ENCODE measurements at regions not wholly inside any gene's neighbourhood (a gene's known extent, or its start where the extent isn't known, plus 50 kb on each side); places are given as distances from the start of the nearest gene placed in this dataset.

GRCh38 chrX:43255596-43255995 lies 400.5 kb upstream of the MAOA start:
- DNase-seq, result no peak
- Mint-ChIP-seq H3K27ac (ENCODE audit: unreplicated experiment) (no peak overlapping the region), H3K9me3 (ENCODE audit: unreplicated experiment) (no peaks in the 10 kb centered on the region), H3K27me3 (ENCODE audit: insufficient read depth, unreplicated experiment) (no peaks in the 10 kb centered on the region), H3K36me3 (ENCODE audit: insufficient read depth, unreplicated experiment) (no peaks in the 10 kb centered on the region), H3K4me1 (ENCODE audit: low read depth, unreplicated experiment) (no peaks in the 10 kb centered on the region), H3K4me3 (ENCODE audit: unreplicated experiment) (no peak overlapping the region)
- TF ChIP-seq CTCF (IDR thresholded peaks at IDR 0.05; ENCODE audit: insufficient read depth in 1 of 2, low read depth in 1 of 2, low read length in 1 of 2, severe bottlenecking in 1 of 2, unreplicated experiment in 1 of 2), result no peak
- Histone ChIP-seq H3K27me3 (replicated peaks; ENCODE audit: control insufficient read depth, insufficient read depth, low read length) (no peaks in the 10 kb centered on the region), H3K4me1 (no peaks in the 10 kb centered on the region), H3K36me3 (ENCODE audit: control insufficient read depth, insufficient read depth, low read length) (no peaks in the 10 kb centered on the region), H3K9me3 (no peaks in the 10 kb centered on the region), H3K4me3 (ENCODE audit: low read depth, low read length) (no peak overlapping the region)
- POLR2A ChIA-PET, result no interaction called here
- CTCF ChIA-PET, result no interaction called here
- intact Hi-C loops (cut with micrococcal nuclease; ENCODE audit: unreplicated experiment), result no loop called here
- BruUV-seq (replicated peaks), result no TSS peak

- CTCF ChIA-PET, result no interaction called here
- no peak for TF ChIP-seq CTCF (IDR thresholded peaks at IDR 0.05; ENCODE audit: insufficient read depth in 1 of 2, low read depth in 1 of 2, low read length in 1 of 2, severe bottlenecking in 1 of 2, unreplicated experiment in 1 of 2)
These were observed 389.6 kb upstream of the MAOA start for GRCh38 chrX:43266487-43266886.

GRCh38 chrX:43267652-43268051 lies 388.4 kb upstream of the MAOA start:
- POLR2A ChIA-PET, result no interaction called here
- no peak for TF ChIP-seq CTCF (IDR thresholded peaks at IDR 0.05; ENCODE audit: insufficient read depth in 1 of 2, low read depth in 1 of 2, low read length in 1 of 2, severe bottlenecking in 1 of 2, unreplicated experiment in 1 of 2)
- Mint-ChIP-seq H3K36me3 (ENCODE audit: insufficient read depth, unreplicated experiment) (no peaks in the 10 kb centered on the region), H3K4me3 (ENCODE audit: unreplicated experiment) (no peak overlapping the region), H3K4me1 (ENCODE audit: low read depth, unreplicated experiment) (no peaks in the 10 kb centered on the region), H3K9me3 (ENCODE audit: unreplicated experiment) (no peaks in the 10 kb centered on the region), H3K27ac (ENCODE audit: unreplicated experiment) (no peak overlapping the region), H3K27me3 (ENCODE audit: insufficient read depth, unreplicated experiment) (no peaks in the 10 kb centered on the region)
- H3K27me3 ChIP-seq (replicated peaks; ENCODE audit: control insufficient read depth, insufficient read depth, low read length), result no peaks in the 10 kb centered on the region
- H3K4me3 ChIP-seq (ENCODE audit: low read depth, low read length), result no peak overlapping the region
- no peak for DNase-seq
- CTCF ChIA-PET, result no interaction called here
- H3K4me1 ChIP-seq, result no peaks in the 10 kb centered on the region
- intact Hi-C loops (cut with micrococcal nuclease; ENCODE audit: unreplicated experiment), result no loop called here
- BruUV-seq (replicated peaks), result no TSS peak
- H3K36me3 ChIP-seq (ENCODE audit: control insufficient read depth, insufficient read depth, low read length), result no peaks in the 10 kb centered on the region
- H3K9me3 ChIP-seq, result no peaks in the 10 kb centered on the region

More at GRCh38 chrX:43266487-43266886, 389.6 kb upstream of the MAOA start:
- H3K36me3 ChIP-seq (ENCODE audit: control insufficient read depth, insufficient read depth, low read length), result no peaks in the 10 kb centered on the region
- Mint-ChIP-seq H3K9me3 (ENCODE audit: unreplicated experiment) (no peaks in the 10 kb centered on the region), H3K4me3 (ENCODE audit: unreplicated experiment) (no peak overlapping the region), H3K36me3 (ENCODE audit: insufficient read depth, unreplicated experiment) (no peaks in the 10 kb centered on the region), H3K27ac (ENCODE audit: unreplicated experiment) (no peak overlapping the region), H3K4me1 (ENCODE audit: low read depth, unreplicated experiment) (no peaks in the 10 kb centered on the region), H3K27me3 (ENCODE audit: insufficient read depth, unreplicated experiment) (no peaks in the 10 kb centered on the region)
- no peaks in the 10 kb centered on the region for H3K27me3 ChIP-seq (replicated peaks; ENCODE audit: control insufficient read depth, insufficient read depth, low read length)
- no peaks in the 10 kb centered on the region for H3K4me1 ChIP-seq
- H3K4me3 ChIP-seq (ENCODE audit: low read depth, low read length), result no peak overlapping the region
- no peaks in the 10 kb centered on the region for H3K9me3 ChIP-seq
- POLR2A ChIA-PET, result no interaction called here
- intact Hi-C loops (cut with micrococcal nuclease; ENCODE audit: unreplicated experiment), result no loop called here
- DNase-seq, result no peak
- BruUV-seq (replicated peaks), result no TSS peak

Measured in Caco-2 (cell line).